DOHH2 (cell line): ENCODE measurements at regions not wholly inside any gene's neighbourhood (a gene's known extent, or its start where the extent isn't known, plus 50 kb on each side); places are given as distances from the start of the nearest gene placed in this dataset.

ENCODE experiments used
- H3F3A ChIP-seq: fragments of 200-600 bp; sonication (generic), shearing (Covaris generic); 2 replicates; pipeline ENCODE4 v1.6.0; 2016; ENCODE audit warnings: antibody characterized with exemption, mild to moderate bottlenecking; ENCODE audit not compliant: control insufficient read depth, insufficient read depth
- H3K27ac ChIP-seq: fragments of 200-600 bp; sonication (generic); 2 replicates; pipeline ENCODE4 v1.5.1; 2014; ENCODE audit warnings: low read depth, mild to moderate bottlenecking, low read length, moderate library complexity
- H3K27me3 ChIP-seq: fragments of 200-600 bp; sonication (generic); 2 replicates; pipeline ENCODE4 v1.6.1; 2014; ENCODE audit warnings: mild to moderate bottlenecking, low read length, mixed read lengths; ENCODE audit not compliant: control insufficient read depth
- H3K36me3 ChIP-seq: fragments of 200-600 bp; sonication (generic); 2 replicates; pipeline ENCODE4 v1.6.1; 2014; ENCODE audit warnings: mild to moderate bottlenecking, low read length, moderate library complexity, mixed read lengths; ENCODE audit not compliant: control insufficient read depth
- H3K4me1 ChIP-seq: fragments of 200-600 bp; sonication (generic); 2 replicates; pipeline ENCODE4 v1.6.1; 2014; ENCODE audit warnings: mild to moderate bottlenecking, low read length, mixed read lengths; ENCODE audit not compliant: control insufficient read depth
- H3K4me2 ChIP-seq: fragments of 200-600 bp; sonication (generic); 2 replicates; pipeline ENCODE4 v1.6.0; 2014; ENCODE audit warnings: mild to moderate bottlenecking, low read length, moderate library complexity
- H3K4me3 ChIP-seq: fragments of 200-600 bp; sonication (generic); 2 replicates; pipeline ENCODE4 v1.5.1; 2014; ENCODE audit warnings: mild to moderate bottlenecking, low read length, mixed read lengths
- H3K79me2 ChIP-seq: fragments of 200-600 bp; sonication (generic); 2 replicates; pipeline ENCODE4 v1.6.1; 2014; ENCODE audit warnings: mild to moderate bottlenecking, low read length, mixed read lengths; ENCODE audit not compliant: control insufficient read depth
- H3K9me2 ChIP-seq: fragments of 200-600 bp; sonication (generic); replicated peaks from 2 replicates; pipeline ENCODE4 v1.6.1; 2014; ENCODE audit warnings: mild to moderate bottlenecking, low read length, mixed read lengths; ENCODE audit not compliant: control insufficient read depth
- H3K9me3 ChIP-seq: fragments of 200-600 bp; sonication (generic); 2 replicates; pipeline ENCODE4 v1.6.1; 2014; ENCODE audit warnings: antibody characterized with exemption, low read length, mixed read lengths; ENCODE audit not compliant: control insufficient read depth, insufficient read depth
- H4K20me1 ChIP-seq: fragments of 200-600 bp; sonication (generic); 2 replicates; pipeline ENCODE4 v1.6.0; 2014; ENCODE audit warnings: low read depth, mild to moderate bottlenecking, antibody characterized with exemption, low read length, moderate library complexity; ENCODE audit not compliant: control insufficient read depth, insufficient read depth
- EZH2phosphoT487 ChIP-seq: fragments of 200-600 bp; sonication (generic); IDR thresholded peaks from 2 replicates; pipeline ENCODE4 v1.6.1; 2017; ENCODE audit warnings: borderline replicate concordance, mild to moderate bottlenecking, antibody characterized with exemption, low read length, moderate library complexity, mixed read lengths
- TF ChIP-seq, protein P1 (sequence below): fragments of 200-600 bp; sonication (generic); IDR thresholded peaks from one replicate; pipeline ENCODE4 v1.5.1; 2014; ENCODE audit warnings: antibody characterized with exemption, mild to moderate bottlenecking, low read depth, low read length; ENCODE audit not compliant: poor library complexity, severe bottlenecking

GRCh38 chr10:78207216-78207615 is 173.6 kb downstream of the RPS24 start:
- Histone ChIP-seq H3K79me2 (no peaks in the 10 kb centered on the region), H3K36me3 (no peaks in the 10 kb centered on the region), H3K27ac (no peak overlapping the region), H3K9me2 (no peaks in the 10 kb centered on the region), H3K4me2 (no peak overlapping the region), H3K27me3 (no peaks in the 10 kb centered on the region), H3K4me3 (no peak overlapping the region), H4K20me1 (no peaks in the 10 kb centered on the region), H3K9me3 (no peaks in the 10 kb centered on the region), H3F3A (no peaks in the 10 kb centered on the region), H3K4me1 (no peaks in the 10 kb centered on the region; the same call in 1 of the 2 replicates)
- TF ChIP-seq, protein P1, sequence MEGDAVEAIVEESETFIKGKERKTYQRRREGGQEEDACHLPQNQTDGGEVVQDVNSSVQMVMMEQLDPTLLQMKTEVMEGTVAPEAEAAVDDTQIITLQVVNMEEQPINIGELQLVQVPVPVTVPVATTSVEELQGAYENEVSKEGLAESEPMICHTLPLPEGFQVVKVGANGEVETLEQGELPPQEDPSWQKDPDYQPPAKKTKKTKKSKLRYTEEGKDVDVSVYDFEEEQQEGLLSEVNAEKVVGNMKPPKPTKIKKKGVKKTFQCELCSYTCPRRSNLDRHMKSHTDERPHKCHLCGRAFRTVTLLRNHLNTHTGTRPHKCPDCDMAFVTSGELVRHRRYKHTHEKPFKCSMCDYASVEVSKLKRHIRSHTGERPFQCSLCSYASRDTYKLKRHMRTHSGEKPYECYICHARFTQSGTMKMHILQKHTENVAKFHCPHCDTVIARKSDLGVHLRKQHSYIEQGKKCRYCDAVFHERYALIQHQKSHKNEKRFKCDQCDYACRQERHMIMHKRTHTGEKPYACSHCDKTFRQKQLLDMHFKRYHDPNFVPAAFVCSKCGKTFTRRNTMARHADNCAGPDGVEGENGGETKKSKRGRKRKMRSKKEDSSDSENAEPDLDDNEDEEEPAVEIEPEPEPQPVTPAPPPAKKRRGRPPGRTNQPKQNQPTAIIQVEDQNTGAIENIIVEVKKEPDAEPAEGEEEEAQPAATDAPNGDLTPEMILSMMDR = no peak
- TF ChIP-seq EZH2phosphoT487 = no peak

- Histone ChIP-seq H3K4me3 (no peak overlapping the region), H3K9me2 (no peaks in the 10 kb centered on the region), H3K27ac (no peak overlapping the region), H3K79me2 (no peaks in the 10 kb centered on the region), H3K36me3 (no peaks in the 10 kb centered on the region), H3K4me2 (no peak overlapping the region), H3K27me3 (no peaks in the 10 kb centered on the region), H4K20me1 (no peaks in the 10 kb centered on the region), H3K9me3 (no peaks in the 10 kb centered on the region), H3K4me1 (no peaks in the 10 kb centered on the region; the same call in 1 of the 2 replicates), H3F3A (no peaks in the 10 kb centered on the region)
- TF ChIP-seq, protein P1 = no peak
- TF ChIP-seq EZH2phosphoT487 = no peak
Observed at GRCh38 chr10:78207776-78208175, 174.1 kb downstream of the RPS24 start.

GRCh38 chr10:78209970-78210369 is 176.3 kb downstream of the RPS24 start:
- Histone ChIP-seq H4K20me1 (no peaks in the 10 kb centered on the region), H3K36me3 (no peaks in the 10 kb centered on the region), H3K9me3 (no peaks in the 10 kb centered on the region), H3K4me3 (no peak overlapping the region), H3K27ac (no peak overlapping the region), H3K27me3 (no peaks in the 10 kb centered on the region), H3K4me2 (no peak overlapping the region), H3K9me2 (no peaks in the 10 kb centered on the region), H3K79me2 (no peaks in the 10 kb centered on the region), H3K4me1 (peaks cover under 1% of the 10 kb centered on the region), H3F3A (no peaks in the 10 kb centered on the region)
- TF ChIP-seq, protein P1 = no peak
- TF ChIP-seq EZH2phosphoT487 = no peak

GRCh38 chr10:78210548-78210947 is 176.9 kb downstream of the RPS24 start:
- TF ChIP-seq, protein P1 = no peak
- no peak for TF ChIP-seq EZH2phosphoT487
- H3K27ac ChIP-seq = no peak overlapping the region

More at GRCh38 chr10:78210548-78210947, 176.9 kb downstream of the RPS24 start:
- Histone ChIP-seq H3K79me2 (no peaks in the 10 kb centered on the region), H3K9me2 (no peaks in the 10 kb centered on the region), H3K27me3 (no peaks in the 10 kb centered on the region), H3K36me3 (no peaks in the 10 kb centered on the region), H3K4me2 (no peak overlapping the region), H3K4me1 (peaks cover 6% of the 10 kb centered on the region), H3K9me3 (no peaks in the 10 kb centered on the region), H3F3A (no peaks in the 10 kb centered on the region), H3K4me3 (no peak overlapping the region), H4K20me1 (no peaks in the 10 kb centered on the region)
